HG03457 (cell line): ENCODE measurements at regions not wholly inside any gene's neighbourhood (a gene's known extent, or its start where the extent isn't known, plus 50 kb on each side); places are given as distances from the start of the nearest gene placed in this dataset.

Experiments
- ATAC-seq: cut with Tn5 transposase; IDR thresholded peaks from one replicate; pipeline ENCODE4 v1.9.1; 2021; ENCODE audit warnings: moderate number of reproducible peaks; ENCODE audit not compliant: unreplicated experiment

- no peak for ATAC-seq
Observed at GRCh38 chr9:32220750-32221149, 163.7 kb upstream of the ACO1 start.

GRCh38 chr9:32234451-32234850 lies 150.0 kb upstream of the ACO1 start:
- no peak for ATAC-seq

- no peak for ATAC-seq
Observed at GRCh38 chr9:32247168-32247567, 137.3 kb upstream of the ACO1 start.

GRCh38 chr9:32248189-32248712 lies 136.2 kb upstream of the ACO1 start:
- ATAC-seq: no peak

GRCh38 chr9:32251539-32251938 lies 132.9 kb upstream of the ACO1 start:
- peak; percentile 86 for ATAC-seq

- no peak for ATAC-seq
Observed at GRCh38 chr9:32253731-32254130, 130.7 kb upstream of the ACO1 start.

- ATAC-seq: no peak
Observed at GRCh38 chr9:32255026-32255425, 129.4 kb upstream of the ACO1 start.

- ATAC-seq: no peak
Observed at GRCh38 chr9:32258482-32258881, 126.0 kb upstream of the ACO1 start.

- no peak for ATAC-seq
Observed at GRCh38 chr9:32260151-32260862, 124.1 kb upstream of the ACO1 start.

GRCh38 chr9:32264170-32264864 lies 120.1 kb upstream of the ACO1 start:
- no peak for ATAC-seq

- ATAC-seq: no peak
Observed at GRCh38 chr9:32265037-32265436, 119.4 kb upstream of the ACO1 start.

- ATAC-seq: no peak
Observed at GRCh38 chr9:32278991-32279390, 105.5 kb upstream of the ACO1 start.

- ATAC-seq: no peak
Observed at GRCh38 chr9:32289756-32290155, 94.7 kb upstream of the ACO1 start.

GRCh38 chr9:32291370-32291769 lies 93.1 kb upstream of the ACO1 start:
- ATAC-seq: no peak

GRCh38 chr9:32292611-32293010 lies 91.8 kb upstream of the ACO1 start:
- no peak for ATAC-seq

- ATAC-seq: no peak
Observed at GRCh38 chr9:32293091-32293490, 91.4 kb upstream of the ACO1 start.

GRCh38 chr9:32294106-32294505 lies 90.3 kb upstream of the ACO1 start:
- ATAC-seq: no peak

GRCh38 chr9:32300373-32300772 lies 84.1 kb upstream of the ACO1 start:
- no peak for ATAC-seq

- no peak for ATAC-seq
Observed at GRCh38 chr9:32304495-32304894, 79.9 kb upstream of the ACO1 start.

- ATAC-seq: no peak
Observed at GRCh38 chr9:32306006-32306405, 78.4 kb upstream of the ACO1 start.

- ATAC-seq: no peak
Observed at GRCh38 chr9:32319312-32319929, 65.0 kb upstream of the ACO1 start.

GRCh38 chr9:32322622-32323021 lies 61.8 kb upstream of the ACO1 start:
- ATAC-seq: no peak
